Heart left ventricle (tissue), 16 donors: ENCODE measurements at regions not wholly inside any gene's neighbourhood (a gene's known extent, or its start where the extent isn't known, plus 50 kb on each side); places are given as distances from the start of the nearest gene placed in this dataset.

ENCODE experiments used
- ATAC-seq, 4 donors: fragments of 200-7000 bp; cut with Tn5 transposase; one replicate each; pipeline ENCODE4 v1.9.1; 2020 to 2022; ENCODE audit warnings: moderate library complexity in 4 of 4, mild to moderate bottlenecking in 3 of 4, moderate number of reproducible peaks in 1 of 4
- DNase-seq, 5 donors: peaks; one replicate each; pipeline ENCODE4 v3.0.0-alpha.2; 2020
- H3K27ac ChIP-seq, 12 donors: fragments of 200-600 bp; sonication (generic) in 4 of 12; one replicate each; pipeline versions ENCODE4 v1.5.0 to v1.8.0; 2016 to 2022; ENCODE audit warnings: mild to moderate bottlenecking in 2 of 12
- H3K27me3 ChIP-seq, 9 donors: fragments of 200-600 bp; sonication (generic) in 2 of 9; one replicate each; pipeline versions ENCODE4 v1.5.1 to v1.8.0; 2016 to 2022; ENCODE audit warnings: mild to moderate bottlenecking in 3 of 9
- H3K36me3 ChIP-seq, 9 donors: fragments of 200-600 bp; sonication (generic) in 2 of 9; one replicate each; pipeline versions ENCODE4 v1.5.0 to v1.8.0; 2018 to 2022; ENCODE audit warnings: mild to moderate bottlenecking in 2 of 9
- H3K4me1 ChIP-seq, 12 donors: fragments of 200-600 bp; sonication (generic) in 4 of 12; one replicate each; pipeline versions ENCODE4 v1.5.0 to v1.8.0; 2016 to 2022; ENCODE audit warnings: mild to moderate bottlenecking in 3 of 12
- H3K4me3 ChIP-seq, 12 donors: fragments of 200-600 bp; sonication (generic) in 4 of 12; one replicate each; pipeline versions ENCODE4 v1.5.0 to v1.8.0; 2017 to 2022; ENCODE audit warnings: mild to moderate bottlenecking in 9 of 12, moderate library complexity in 4 of 12
- H3K9me3 ChIP-seq, 12 donors: fragments of 200-600 bp; sonication (generic) in 4 of 12; one replicate each; pipeline versions ENCODE4 v1.5.0 to v1.8.0; 2016 to 2022; ENCODE audit warnings: mild to moderate bottlenecking in 1 of 12
- POLR2A ChIP-seq, 2 donors: fragments of 450-650 bp; IDR thresholded peaks; one replicate each; pipeline ENCODE4 v1.6.1; 2017; ENCODE audit warnings: antibody characterized with exemption in 2 of 2, mild to moderate bottlenecking in 2 of 2, moderate library complexity in 2 of 2
- WGBS, 4 donors: extraction: QIAGEN DNeasy Blood & Tissue Kit in 2 of 4; methylation state at CpG; one replicate each; pipeline versions ENCODE4 v1.1.5 to v1.1.7; 2013 to 2018; 5-methylcytosine and 5-hydroxymethylcytosine counted together
- intact Hi-C, 10 donors: fragments of 100-400 bp; cut with DNase I; formaldehyde crosslinking; loops; one replicate each; pipeline versions ENCODE4 v1.11.1 to v1.14.2; 2022
- TF ChIP-seq, protein P1 (sequence below), 12 donors: fragments of 200-600 bp; sonication (generic) in 4 of 12; IDR thresholded peaks; one replicate each; pipeline versions ENCODE4 v1.5.0 to v1.8.0; 2018 to 2022; ENCODE audit warnings: antibody characterized with exemption in 12 of 12, mild to moderate bottlenecking in 5 of 12
- donor health status: ischemic (EF 13 %, LVEDD 7.1; RV severe dilation, severe dysfunction).
- donor health status: healthy with polysubstance abuse.
- donor health status: DM: no; HTN: yes; CAD: no.
- donor health status: DM: no; HTN: no; CAD: no.
- donor health status: ischemic (EF 25% LVEDD 6.9; RV normal size, moderate dysfunction).
- donor health status: ischemic (EF 25% LVEDD 5.7; RV mildly dilated, moderate dysfunction).
- donor health status: healthy.
- donor health status: DM: yes; HTN: yes; CAD: no.
- donor health status: ischemic (EF 35%, LVEDD 5.7; RV mildly dilated, moderate dysfunction).
- donor health status: nonischemic (EF 11% LVEDD 7.7; RV severe dilation, severe dysfunction).
- donor health status: DM: yes; HTN: yes; CAD: no.
- donor health status: PGD.
- donor health status: ischemic (EF 29% LVEDD 5.4; RV normal size, mild dysfunction).
- donor health status: nonischemic (EF 23%, LVEDD 6.1; RV moderate dilation, normal function).

DNA sequence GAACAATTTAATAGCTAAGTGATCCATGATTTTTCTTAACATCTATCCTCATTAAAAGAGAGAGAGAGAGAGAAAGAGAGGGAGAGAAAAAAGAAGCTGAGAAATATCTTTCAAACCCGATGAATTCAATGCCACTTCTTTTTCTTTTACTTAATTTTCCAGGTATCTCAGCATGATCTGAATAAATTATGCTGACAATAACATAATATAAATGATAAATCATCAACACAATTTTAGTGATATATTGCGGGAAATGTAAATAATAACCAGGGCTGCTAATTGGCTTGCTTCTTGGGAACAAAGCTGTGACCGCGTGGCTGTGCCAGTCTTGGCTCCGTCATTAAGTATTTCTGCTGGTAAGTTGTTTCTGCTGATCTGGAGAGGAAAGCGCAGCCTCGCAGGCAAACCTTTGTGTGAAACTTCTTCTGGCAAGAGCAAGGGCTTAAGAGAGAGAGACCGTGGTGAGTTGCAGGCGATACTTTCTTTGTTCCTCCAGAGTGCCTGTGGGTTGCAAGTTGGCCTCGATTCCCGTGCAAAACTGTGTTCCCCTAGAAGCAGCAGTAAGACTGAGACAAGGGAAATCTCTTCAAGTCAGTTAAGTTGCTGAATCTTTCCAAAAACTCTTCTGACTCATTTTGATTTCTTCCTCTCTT is 489.1 kb upstream of the TSHZ3 start:
- 46 to 53% (median 48%) methylated on average over 11 of the region's 11 CpGs for WGBS, 4 donors
- H3K9me3 ChIP-seq: peaks cover 0 to 29% (median 10%) of the 10 kb centered on the region in 12 donors
- no peak for DNase-seq

GRCh38 chr19:31840371-31840770 is 491.1 kb upstream of the TSHZ3 start:
- H3K9me3 ChIP-seq: peaks cover 0 to 26% (median 4%) of the 10 kb centered on the region in 12 donors
- no peaks in the 10 kb centered on the region for H3K27me3 ChIP-seq
- intact Hi-C loops: no loop called here
- no peak overlapping the region for H3K27ac ChIP-seq
- ATAC-seq (no peak), DNase-seq (no peak)
- H3K4me1 ChIP-seq: no peaks in the 10 kb centered on the region
- 62 to 92% (median 81%) methylated on average over 2 of the region's 2 CpGs for WGBS, 4 donors
- no peak overlapping the region for H3K4me3 ChIP-seq
- H3K36me3 ChIP-seq: no peaks in the 10 kb centered on the region
- TF ChIP-seq, protein P1, sequence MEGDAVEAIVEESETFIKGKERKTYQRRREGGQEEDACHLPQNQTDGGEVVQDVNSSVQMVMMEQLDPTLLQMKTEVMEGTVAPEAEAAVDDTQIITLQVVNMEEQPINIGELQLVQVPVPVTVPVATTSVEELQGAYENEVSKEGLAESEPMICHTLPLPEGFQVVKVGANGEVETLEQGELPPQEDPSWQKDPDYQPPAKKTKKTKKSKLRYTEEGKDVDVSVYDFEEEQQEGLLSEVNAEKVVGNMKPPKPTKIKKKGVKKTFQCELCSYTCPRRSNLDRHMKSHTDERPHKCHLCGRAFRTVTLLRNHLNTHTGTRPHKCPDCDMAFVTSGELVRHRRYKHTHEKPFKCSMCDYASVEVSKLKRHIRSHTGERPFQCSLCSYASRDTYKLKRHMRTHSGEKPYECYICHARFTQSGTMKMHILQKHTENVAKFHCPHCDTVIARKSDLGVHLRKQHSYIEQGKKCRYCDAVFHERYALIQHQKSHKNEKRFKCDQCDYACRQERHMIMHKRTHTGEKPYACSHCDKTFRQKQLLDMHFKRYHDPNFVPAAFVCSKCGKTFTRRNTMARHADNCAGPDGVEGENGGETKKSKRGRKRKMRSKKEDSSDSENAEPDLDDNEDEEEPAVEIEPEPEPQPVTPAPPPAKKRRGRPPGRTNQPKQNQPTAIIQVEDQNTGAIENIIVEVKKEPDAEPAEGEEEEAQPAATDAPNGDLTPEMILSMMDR (IDR thresholded peaks at IDR 0.05): no peak

More for the DNA sequence above, 489.1 kb upstream of the TSHZ3 start:
- ATAC-seq: no peak
- intact Hi-C loops: no loop called here
- Histone ChIP-seq H3K36me3 (no peaks in the 10 kb centered on the region), H3K4me1 (no peaks in the 10 kb centered on the region), H3K27me3 (no peaks in the 10 kb centered on the region), H3K27ac (no peak overlapping the region), H3K4me3 (no peak overlapping the region)
- TF ChIP-seq, protein P1 (IDR thresholded peaks at IDR 0.05): no peak
- TF ChIP-seq POLR2A (IDR thresholded peaks at IDR 0.05): no peak

- intact Hi-C loops: no loop called here
- Histone ChIP-seq H3K27ac (no peak overlapping the region), H3K27me3 (no peaks in the 10 kb centered on the region), H3K4me3 (no peak overlapping the region), H3K4me1 (no peaks in the 10 kb centered on the region), H3K36me3 (no peaks in the 10 kb centered on the region), H3K9me3 (peaks cover 0 to 22% (median 0%) of the 10 kb centered on the region in 12 donors)
- ATAC-seq (no peak), DNase-seq (no peak)
- no peak for TF ChIP-seq POLR2A (IDR thresholded peaks at IDR 0.05)
- TF ChIP-seq, protein P1 (IDR thresholded peaks at IDR 0.05): no peak
- WGBS, 4 donors: 43 to 83% (median 80%) methylated on average over 1 of the region's 1 CpG
These were observed 492.5 kb upstream of the TSHZ3 start for GRCh38 chr19:31841755-31842154.

- TF ChIP-seq, protein P1 (IDR thresholded peaks at IDR 0.05): no peak
- no peak for TF ChIP-seq POLR2A (IDR thresholded peaks at IDR 0.05)
- no peaks in the 10 kb centered on the region for H3K36me3 ChIP-seq
- no peaks in the 10 kb centered on the region for H3K4me1 ChIP-seq
- no peak overlapping the region for H3K27ac ChIP-seq
- ATAC-seq: no peak
- intact Hi-C loops: no loop called here
- H3K4me3 ChIP-seq: no peak overlapping the region
- peaks cover 0 to 35% (median 11%) of the 10 kb centered on the region in 12 donors for H3K9me3 ChIP-seq
- no peak for DNase-seq
- WGBS, 4 donors: 74 to 79% (median 77%) methylated on average over 3 of the region's 3 CpGs
- H3K27me3 ChIP-seq: no peaks in the 10 kb centered on the region
These were observed 482.3 kb upstream of the ZNF507 start for GRCh38 chr19:31863122-31863521.
